ENCODE measurements at regions not wholly inside any gene's neighbourhood (a gene's known extent, or its start where the extent isn't known, plus 50 kb on each side); places are given as distances from the start of the nearest gene placed in this dataset.
"Not testable (repeated sequence)": the region's sequence is repeated elsewhere in the genome, so short reads cannot be mapped to it uniquely, and the experiment has no call there.

DNA sequence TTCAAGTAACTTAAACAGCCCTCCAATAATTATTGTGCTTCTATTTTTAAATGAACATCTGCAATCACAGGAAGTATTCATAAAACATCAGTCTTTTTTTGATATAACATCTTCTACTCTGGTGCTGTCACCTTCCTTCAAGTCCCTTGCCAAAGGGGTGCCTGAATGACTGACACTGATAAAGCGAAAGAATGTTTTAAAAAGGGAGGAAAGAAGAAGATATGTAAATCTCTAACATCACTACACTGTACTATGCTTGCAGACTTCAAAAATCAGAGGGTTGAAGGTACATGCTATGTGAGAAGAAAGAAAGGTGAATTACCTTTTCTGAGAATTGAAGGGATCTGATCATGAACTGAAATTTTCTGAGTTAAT lies 253.7 kb downstream of the ZPLD1 start:
- DNase-seq, result no peak

DNA sequence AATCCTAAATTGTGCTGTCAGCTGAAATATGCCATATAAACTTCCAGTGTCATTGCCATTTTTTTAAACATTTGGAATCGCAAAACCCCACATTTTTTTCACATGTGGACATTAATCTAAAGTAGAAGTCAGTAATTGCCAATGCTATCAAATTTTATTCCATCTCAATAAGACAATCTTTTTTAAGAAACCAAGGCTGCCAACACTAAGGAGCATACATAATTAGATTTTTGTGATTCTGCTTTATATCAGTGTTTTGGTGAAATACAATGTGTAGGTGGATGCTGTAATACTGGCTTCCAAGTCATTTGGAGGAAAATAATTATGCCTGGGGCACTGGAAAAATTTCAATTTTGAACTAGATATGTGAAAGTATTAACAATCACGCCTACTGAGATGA lies 256.7 kb downstream of the ZPLD1 start:
- DNase-seq, result no peak

DNA sequence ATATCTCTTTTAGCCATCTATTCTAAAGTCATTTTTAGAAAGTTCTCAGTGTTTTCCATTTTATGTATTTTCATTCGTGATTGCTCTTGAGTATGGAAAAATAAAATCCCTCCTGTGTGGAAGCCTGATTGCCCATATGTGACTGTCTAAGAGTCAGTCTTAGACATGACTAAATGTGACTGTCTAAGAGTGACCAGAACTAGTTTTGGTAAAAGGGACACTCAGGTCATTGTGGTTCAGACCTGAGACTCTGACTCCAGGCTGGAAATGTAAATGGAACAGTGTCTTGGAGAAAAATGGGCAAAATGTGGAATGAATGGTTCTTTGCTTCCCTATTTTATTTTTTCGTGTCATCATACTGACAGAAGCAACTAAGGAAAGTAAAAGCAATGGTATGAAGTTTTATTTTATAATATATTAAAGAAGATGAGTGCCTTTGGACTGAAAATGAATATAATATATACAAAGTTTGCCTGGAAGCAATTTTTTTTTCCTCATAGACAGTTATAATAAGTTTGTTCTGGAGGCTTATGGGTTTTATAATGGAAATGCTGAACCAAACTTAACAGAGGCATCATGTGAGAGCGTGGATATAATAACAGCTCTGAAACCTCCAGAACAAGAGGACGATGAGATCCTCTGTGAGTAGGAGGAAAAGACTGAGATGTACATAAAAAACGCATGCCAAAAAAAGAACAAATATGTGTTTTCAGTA lies 264.4 kb downstream of the ZPLD1 start:
- no peak for DNase-seq

DNA sequence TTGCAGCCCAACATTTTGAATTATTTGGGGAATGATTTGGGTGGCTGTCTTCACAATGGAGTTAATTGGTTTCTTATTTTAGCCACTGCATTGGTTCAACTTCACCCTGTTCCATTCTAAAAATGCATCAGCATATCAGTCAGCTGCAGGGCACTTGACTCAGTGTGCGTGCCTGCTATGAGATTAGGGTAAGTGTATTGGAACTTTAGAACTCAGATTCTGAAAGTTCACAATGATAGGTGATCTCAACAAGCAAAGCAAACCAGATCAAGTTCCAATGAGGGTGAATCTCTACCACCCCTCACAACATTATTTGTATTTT lies 265.0 kb downstream of the ZPLD1 start:
- DNase-seq, result no peak

DNA sequence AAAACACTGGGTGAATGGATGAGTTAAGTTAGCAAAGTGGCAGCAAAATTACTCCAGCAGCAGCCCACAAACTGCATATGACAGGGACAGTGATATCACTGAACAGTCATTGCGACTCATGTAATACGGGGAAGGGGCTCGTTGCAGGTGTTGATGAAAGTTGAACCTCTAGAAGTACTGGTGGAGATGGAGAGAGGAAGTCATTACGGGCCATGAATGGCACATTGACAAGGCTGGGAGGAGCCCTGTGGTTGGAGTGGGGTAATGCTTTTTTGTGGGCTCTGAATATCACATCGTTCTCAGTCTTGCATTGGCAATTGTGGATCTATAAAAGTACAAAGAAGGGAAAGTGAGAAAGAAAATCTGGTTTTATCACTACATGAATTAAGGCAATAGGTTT lies 278.1 kb downstream of the ZPLD1 start:
- no peak for DNase-seq

DNA sequence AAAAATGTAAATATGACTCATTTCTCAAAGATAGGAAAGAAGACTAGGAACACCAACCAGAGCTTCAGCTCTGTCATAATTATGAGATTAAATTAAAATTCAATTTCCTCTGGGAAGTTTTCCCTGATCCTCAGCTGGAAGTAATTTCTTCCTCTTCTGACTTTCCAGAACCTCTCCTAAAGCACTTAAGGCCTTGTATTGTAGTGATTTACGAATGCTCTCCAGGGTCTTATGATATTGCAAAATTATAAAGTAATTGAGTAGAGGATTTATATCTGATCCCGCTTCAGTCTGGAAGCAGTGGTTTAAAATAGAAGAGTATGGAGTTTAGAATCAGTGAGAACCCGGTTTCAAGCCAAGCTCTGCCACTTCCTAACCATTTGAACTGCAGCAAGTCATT lies 279.8 kb downstream of the ZPLD1 start:
- no peak for DNase-seq

DNA sequence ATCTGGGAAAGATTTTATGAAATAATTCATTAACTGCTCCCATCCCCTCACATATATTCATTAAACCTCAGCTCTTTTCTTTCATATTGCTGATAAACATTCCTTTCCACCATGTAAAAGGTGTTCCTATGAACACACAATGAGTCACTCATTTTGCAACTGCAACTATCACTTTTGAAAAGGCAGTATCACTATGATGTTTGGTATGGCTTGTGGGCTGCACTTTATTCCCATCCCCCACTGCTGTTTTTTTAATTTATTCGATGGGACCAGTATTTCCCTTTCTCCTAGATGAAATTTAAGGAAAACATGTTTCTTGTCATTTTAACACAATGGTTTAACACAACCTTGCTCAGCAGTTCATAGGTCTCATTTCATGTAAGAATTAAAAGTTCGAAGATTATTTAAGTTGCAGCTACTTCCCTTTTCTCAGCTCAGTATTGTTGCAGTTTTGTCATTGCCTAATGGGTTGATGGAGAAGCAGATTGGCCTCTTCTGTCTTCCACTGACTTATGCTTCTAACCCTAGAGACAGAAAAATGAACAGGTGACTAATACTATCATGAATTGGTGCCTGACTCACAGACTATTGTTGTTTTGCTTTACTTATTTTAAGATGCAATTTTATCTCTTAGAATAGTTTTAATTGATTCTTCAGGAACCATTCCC lies 280.3 kb downstream of the ZPLD1 start:
- no peak for DNase-seq

DNA sequence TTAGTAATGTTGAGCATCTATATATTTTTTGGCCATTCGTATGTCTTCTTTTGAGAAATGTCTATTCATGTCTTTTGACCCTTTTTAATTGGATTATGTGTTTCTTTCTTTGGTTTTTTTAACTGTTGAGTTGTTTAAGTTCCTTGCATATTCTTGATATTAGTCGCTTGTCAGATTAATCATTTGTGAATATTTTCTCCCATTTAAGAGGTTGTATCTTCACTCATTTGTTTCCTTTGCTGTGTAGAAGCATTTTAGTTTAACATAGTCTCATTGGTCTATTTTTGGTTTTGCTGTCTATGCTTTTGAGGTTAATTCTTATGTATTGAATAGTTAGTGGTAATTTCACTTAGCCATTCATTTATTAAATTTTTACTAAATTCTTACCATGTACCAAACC lies 283.8 kb downstream of the ZPLD1 start:
- no peak for DNase-seq

DNA sequence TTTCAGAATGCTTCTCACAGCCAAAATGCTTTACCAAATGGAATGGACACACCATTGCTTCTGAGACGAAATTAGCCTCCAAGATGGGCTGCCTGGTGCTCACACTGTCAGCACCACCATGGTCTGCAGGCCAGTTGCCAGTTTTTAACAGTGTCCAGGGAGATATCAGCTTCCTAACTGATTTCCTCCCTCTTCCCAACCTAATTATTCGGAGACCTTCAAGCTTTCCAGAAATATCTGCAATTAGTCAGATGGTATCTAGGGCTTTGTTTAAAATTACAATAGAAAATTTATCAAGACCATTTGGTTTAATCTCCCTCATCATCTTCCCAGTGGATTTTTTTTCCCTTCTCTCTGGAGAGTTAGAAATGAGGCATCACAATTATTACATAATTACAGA lies 287.5 kb downstream of the ZPLD1 start:
- DNase-seq, result no peak

DNA sequence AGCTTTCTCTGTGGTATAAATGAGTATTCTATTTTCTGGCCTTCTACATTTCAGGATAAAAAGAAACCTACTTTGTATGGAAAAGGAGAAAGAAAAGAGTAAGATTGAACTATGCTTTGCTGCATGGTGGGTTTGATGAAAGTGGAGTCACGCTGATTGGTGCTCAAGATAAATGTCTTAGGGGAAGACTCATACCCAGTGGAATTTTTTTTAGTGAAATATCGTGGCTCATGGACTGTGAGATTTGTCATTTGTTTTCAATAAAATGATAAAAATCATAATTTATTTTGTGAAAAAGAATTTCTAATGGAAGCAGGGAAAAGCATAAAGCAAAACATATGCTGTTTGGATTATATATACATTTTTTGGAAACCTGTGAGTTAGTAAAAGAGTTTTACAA lies 292.5 kb downstream of the ZPLD1 start:
- no peak for DNase-seq

DNA sequence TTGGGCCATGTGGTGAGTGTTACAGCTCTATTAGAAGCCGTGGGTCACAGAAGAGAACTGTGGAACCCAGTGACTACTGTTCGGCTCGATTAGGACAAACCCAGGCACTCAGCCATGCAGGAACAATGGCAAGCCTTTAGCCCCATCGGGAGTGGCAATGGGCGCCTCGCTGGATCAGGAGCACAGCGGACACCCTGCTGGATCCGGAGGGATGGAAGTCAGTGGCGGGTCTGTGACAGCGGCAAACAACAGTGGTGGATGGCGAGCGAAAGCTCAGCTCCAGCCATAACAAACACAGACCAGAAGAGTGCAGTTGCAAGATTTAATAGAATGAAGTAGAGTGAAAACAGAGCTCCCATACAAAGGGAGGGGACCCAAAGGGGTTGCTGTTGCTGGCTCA lies 297.8 kb downstream of the ZPLD1 start:
- DNase-seq, result not testable (repeated sequence)

DNA sequence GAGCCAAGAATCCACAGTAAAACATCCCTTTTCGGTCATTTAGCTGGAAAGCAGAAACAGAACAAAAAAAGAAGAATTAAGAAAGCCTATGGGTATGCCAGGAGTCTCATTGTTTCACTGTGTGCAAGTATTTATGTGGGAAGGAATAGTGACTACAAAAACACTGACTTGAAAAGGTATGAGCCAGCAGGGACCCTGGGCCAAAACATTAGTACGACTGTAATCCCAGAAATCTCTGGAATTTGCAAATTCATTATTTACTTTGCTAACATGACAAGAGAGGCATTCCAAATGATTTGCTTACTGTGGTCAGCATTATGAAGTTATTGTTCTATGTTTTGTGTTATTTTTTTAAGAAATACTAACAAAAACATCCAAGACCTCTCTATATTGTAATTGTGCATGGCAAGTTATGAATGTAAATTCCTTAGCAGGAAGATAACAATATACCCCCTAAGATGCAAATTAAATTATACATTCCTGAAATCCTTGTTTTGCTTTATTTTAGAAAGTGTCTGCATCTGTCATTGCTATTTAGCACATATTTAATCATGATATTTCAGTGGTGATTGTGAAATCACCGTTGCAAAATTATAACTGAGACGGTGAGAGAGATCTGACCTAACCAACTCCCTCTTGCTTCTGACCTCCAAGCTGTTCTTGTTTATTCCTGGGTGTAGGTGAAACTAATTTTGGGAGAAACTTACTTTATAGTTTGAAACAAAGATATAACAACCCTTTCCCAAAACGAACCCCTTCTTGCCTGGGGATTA lies 299.2 kb downstream of the ZPLD1 start:
- no peak for DNase-seq

DNA sequence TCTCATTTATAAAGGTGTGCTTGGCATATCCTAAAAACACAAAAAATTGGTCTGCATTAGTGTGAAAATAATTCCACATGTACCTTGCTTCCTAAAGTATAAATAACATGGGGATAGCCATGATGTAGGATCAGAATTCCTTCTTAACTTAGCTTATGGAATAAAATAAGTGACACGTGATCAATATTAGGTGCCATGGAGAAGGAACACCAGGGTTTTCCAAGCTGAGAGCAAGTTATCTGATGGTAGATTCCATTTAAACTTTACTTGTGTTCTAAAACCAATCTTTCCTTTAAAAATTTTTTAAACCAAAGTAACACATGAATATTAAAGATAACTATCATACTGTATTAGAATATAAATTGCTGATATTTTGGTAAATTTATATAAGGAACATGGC lies 300.5 kb downstream of the ZPLD1 start:
- DNase-seq, result no peak

DNA sequence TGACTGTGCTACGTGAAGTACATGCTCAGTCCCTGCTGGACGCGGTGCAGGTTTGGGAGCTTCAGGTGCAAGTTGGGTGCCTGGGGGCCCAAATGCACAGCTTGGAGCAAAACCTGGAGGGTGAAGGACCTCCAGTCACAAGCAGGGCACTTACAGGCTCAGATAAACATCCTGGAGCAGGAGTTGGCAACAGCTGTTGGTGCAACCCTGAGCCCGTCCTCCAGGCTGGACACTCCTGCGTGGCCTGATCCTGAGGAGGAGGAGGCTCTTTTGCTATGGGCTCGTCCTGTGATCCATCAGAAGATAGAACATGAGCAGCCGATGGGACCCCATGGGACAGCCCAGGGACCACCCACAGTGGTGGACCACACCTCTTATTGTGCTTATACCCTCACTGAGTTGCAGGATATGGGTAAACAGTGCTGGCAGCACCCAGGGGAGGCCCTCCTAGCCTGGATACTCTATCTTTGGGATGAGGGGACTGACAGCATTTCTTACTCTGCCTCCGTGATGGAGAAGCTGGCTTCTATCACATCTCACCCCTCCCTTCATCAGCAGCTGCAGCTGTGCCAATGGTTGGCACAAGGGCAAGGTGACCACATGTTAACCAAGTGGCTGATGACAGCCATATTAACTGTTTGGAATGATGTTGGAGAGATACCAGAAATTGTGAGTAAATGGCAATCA lies 301.6 kb downstream of the ZPLD1 start:
- DNase-seq, result no peak

DNA sequence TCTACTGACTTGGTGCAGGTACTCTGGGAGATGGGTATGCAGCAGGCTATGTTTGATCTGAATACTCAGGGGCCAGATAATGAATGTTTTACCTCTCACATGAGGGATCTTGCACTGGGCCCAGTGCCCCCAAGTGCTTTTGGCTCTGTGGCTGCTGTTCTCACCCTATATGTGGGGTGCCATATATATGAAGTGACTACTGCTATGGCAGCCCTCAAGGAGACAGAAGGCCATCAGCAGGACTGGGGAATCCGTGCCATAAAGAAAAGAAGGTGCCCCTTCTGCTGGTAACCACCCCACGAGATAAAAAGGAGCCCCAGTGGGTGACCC lies 302.1 kb downstream of the ZPLD1 start:
- DNase-seq, result no peak

DNA sequence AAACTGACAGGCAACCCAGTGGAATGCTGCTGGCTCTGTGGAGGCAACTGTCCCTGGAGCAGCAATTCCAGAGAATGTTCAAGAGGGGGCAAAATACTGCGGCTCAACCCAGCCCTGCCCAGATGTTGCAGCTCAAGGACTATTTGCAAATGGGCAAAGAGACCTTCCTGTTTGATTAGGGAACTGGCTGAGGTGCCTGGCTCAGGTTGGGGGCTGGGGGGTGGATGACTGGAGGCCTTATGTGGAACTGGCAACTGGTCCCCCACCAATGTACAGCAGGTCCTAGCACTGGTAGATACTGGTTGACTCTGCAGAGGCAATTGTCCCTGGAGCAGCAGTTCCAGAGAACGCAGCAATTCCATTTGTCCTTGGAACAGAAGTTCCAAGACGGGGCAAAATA lies 302.5 kb downstream of the ZPLD1 start:
- DNase-seq, result no peak

DNA sequence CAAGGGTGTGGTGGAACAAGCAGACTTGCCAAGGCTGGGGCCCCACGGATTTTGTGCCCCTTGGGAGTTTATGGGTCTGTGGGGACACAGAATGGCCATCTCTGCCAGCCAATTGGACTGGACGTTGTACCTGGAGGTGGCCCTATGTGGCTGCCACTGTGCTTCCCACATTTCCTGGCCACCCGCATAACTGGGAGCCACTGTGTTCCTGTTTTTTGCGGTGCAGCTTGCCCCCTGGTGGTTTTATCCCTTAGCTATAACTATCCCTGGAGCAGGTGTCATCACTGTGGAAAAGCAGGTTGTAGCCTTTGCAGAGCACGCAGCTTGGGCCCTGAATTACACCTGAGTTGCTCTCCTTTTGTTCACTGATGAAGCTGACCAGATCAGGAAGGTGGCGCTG lies 306.3 kb downstream of the ZPLD1 start:
- DNase-seq, result no peak

DNA sequence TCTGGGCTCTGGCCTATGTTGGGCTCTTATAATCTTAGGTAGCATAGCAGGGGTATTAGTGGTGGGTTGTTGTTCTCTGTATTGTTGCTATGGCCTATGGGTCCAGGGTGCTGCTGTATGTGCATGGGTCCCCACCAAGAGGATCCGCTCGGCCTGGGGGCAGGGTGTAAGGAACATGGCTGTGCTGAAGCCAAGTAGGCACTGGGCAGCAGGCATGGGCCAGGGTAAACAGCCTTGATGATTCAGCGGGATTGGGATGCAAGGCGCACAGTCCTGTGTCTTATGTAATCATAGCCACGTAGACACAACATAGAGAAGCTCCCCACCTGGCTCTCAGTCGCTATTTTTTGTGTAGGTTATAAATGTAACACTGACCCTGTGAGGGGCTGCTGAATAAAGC lies 306.9 kb downstream of the ZPLD1 start:
- DNase-seq, result no peak

DNA sequence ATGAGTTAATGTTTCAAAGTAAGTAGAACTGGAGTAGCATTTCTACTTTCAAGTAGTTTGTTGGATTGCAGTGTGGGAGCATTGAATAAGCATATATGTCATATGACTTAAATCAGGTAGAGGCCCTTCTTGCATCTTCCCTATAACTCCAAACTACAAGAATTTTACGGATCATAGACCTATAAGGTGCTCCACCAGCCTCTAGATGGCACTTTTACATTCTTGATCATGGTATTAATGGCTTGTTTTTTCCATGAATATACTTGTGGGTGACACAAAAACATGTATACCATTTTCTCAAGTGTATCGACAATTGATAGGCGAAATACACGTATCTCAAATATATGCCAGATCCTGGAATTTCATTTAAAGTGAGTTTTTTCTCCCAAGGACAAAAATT lies 311.1 kb downstream of the ZPLD1 start:
- no peak for DNase-seq

DNA sequence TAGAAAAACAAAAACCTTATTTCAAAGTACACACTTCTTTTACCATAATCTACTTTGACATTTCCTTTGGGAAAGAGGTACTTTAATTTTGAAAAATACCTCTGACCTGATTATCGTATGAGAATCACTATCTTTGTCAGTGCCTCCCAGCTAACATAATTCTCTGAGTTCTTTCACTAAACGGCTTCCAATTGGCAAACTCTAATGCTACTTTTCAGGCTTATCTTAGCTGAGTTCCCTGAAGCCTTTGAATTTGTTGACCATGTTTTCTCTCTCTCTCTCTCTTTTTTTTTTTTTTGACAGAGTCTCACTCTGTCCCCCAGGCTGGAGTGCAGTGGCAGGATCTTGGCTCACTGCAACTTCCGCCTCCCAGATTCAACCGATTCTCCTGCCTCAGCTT lies 312.8 kb downstream of the ZPLD1 start:
- DNase-seq, result no peak

DNA sequence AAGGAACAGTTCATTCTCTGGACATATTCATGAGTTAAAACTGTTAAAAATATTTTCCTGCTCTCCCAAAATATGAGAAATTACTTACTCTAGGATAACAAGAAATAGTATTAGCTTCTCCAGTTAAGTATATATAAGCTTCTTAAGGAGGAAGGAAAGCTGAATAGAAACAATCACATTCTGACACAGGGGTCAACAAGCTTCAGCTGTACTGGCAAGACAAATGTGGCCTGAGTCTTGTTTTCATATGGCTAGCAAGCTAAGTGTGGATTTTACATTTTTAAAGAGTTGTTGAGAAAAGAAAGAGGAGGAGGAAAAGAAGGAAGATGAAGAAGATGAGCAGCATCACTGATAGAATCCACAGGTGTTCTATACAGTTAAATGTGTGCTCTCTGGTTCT lies 313.8 kb downstream of the ZPLD1 start:
- DNase-seq, result no peak

DNA sequence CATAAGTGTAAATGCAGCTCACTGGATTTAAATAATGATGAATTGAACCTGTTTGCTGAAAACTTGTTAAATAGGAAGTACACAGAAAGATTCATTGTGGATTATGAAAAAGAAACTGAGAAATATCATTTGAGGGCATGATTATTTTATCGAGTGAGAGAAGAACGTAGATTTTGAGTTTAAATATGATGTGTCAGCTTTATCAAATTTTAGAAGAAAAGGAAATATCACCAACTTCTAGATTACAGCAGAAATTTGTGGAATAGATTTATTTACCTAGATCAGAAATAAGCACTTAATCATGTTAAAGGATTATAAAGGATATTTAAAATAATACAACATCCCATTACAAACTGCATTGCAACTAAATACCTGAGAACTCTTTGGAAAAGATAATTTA lies 315.5 kb downstream of the ZPLD1 start:
- DNase-seq, result no peak

DNA sequence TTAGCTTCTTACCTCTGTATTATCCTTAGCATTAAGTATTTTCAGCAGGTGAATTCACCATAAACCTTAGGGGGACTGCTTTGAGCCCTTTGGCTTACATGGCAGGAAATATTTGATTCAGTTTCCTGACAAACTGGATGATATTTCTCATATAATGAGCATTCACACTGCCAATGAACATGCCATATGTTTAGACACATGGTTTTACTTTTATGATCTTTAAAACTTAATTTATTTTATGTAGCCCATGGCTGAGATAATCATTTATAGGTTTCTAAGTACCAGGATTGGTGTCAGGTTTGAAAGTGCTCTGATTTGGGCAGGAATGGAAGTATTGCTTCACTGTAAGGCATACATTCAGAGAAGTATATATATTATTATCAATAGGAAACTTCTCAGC lies 319.1 kb downstream of the ZPLD1 start:
- no peak for DNase-seq

DNA sequence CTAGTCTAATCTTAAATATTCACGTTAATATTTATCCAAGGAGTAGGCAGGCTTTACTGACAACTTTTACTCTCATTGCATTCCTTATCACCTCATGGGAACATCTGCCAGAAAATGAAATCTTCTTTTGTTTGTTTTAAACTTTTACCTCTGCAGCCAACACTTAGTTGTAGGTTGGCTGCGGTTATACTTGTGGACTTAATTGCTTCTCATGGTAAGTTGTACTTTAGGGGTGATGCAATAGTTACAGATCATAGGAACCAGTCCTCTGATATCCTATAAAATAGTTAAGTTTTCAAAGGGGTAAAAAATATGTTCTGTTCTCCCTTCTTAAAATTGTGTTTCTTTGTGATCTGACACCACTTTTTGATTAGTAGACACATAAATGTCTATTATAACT lies 321.9 kb downstream of the ZPLD1 start:
- DNase-seq, result no peak

Measured in activated gamma-delta T cell treated with Interleukin-2 at 50 U/mL for 16 hours (primary cell).